Skeletal muscle tissue (tissue), 3 donors: ENCODE measurements at regions not wholly inside any gene's neighbourhood (a gene's known extent, or its start where the extent isn't known, plus 50 kb on each side); places are given as distances from the start of the nearest gene placed in this dataset.

Source experiments
- H3K27ac ChIP-seq: one replicate; pipeline ENCODE4 v1.7.0; 2013; ENCODE audit warnings: mild to moderate bottlenecking, low read depth, low read length, inconsistent platforms
- H3K27me3 ChIP-seq, 3 donors: one replicate each; pipeline ENCODE4 v1.7.0; 2013; ENCODE audit warnings: low read length in 3 of 3; ENCODE audit not compliant: control insufficient read depth in 3 of 3, insufficient read depth in 3 of 3
- H3K36me3 ChIP-seq, 3 donors: one replicate each; pipeline ENCODE4 v1.7.0; 2013; ENCODE audit warnings: low read length in 3 of 3; ENCODE audit not compliant: control insufficient read depth in 3 of 3, insufficient read depth in 3 of 3
- H3K4me1 ChIP-seq, 3 donors: one replicate each; pipeline ENCODE4 v1.7.0; 2013; ENCODE audit warnings: low read length in 3 of 3, mild to moderate bottlenecking in 3 of 3; ENCODE audit not compliant: control insufficient read depth in 3 of 3, insufficient read depth in 3 of 3
- H3K4me3 ChIP-seq, 3 donors: one replicate each; pipeline ENCODE4 v1.7.0; 2013; ENCODE audit warnings: low read length in 3 of 3
- H3K9ac ChIP-seq, 3 donors: one replicate each; pipeline ENCODE4 v1.7.0; 2013; ENCODE audit warnings: low read length in 3 of 3, mild to moderate bottlenecking in 3 of 3, moderate library complexity in 2 of 3, low read depth in 1 of 3
- H3K9me3 ChIP-seq, 3 donors: one replicate each; pipeline ENCODE4 v1.7.0; 2013; ENCODE audit warnings: low read length in 3 of 3; ENCODE audit not compliant: control insufficient read depth in 3 of 3
- donor health status: Osteomylitis.

- Histone ChIP-seq H3K4me3 (no peak overlapping the region), H3K36me3 (no peaks in the 10 kb centered on the region), H3K9ac (no peak overlapping the region)
Observed at GRCh38 chr6:21906826-21907225, 313.3 kb downstream of the SOX4 start.

GRCh38 chr6:21907291-21907690, 313.7 kb downstream of the SOX4 start:
- Histone ChIP-seq H3K27me3 (no peaks in the 10 kb centered on the region), H3K4me3 (no peak overlapping the region), H3K27ac (no peak overlapping the region), H3K9ac (no peak overlapping the region), H3K36me3 (no peaks in the 10 kb centered on the region), H3K4me1 (no peaks in the 10 kb centered on the region), H3K9me3 (no peaks in the 10 kb centered on the region)

More at GRCh38 chr6:21906826-21907225, 313.3 kb downstream of the SOX4 start:
- no peaks in the 10 kb centered on the region for H3K9me3 ChIP-seq
- no peak overlapping the region for H3K27ac ChIP-seq
- H3K4me1 ChIP-seq: no peaks in the 10 kb centered on the region
- H3K27me3 ChIP-seq: no peaks in the 10 kb centered on the region

- no peaks in the 10 kb centered on the region for H3K27me3 ChIP-seq
- no peak overlapping the region for H3K27ac ChIP-seq
Observed at GRCh38 chr6:21908161-21908848, 314.8 kb downstream of the SOX4 start.

GRCh38 chr6:21909321-21909720, 315.8 kb downstream of the SOX4 start:
- no peaks in the 10 kb centered on the region for H3K4me1 ChIP-seq
- H3K9ac ChIP-seq: no peak overlapping the region
- no peaks in the 10 kb centered on the region for H3K36me3 ChIP-seq
- H3K4me3 ChIP-seq: no peak overlapping the region
- H3K9me3 ChIP-seq: no peaks in the 10 kb centered on the region
- no peak overlapping the region for H3K27ac ChIP-seq
- no peaks in the 10 kb centered on the region for H3K27me3 ChIP-seq

More at GRCh38 chr6:21908161-21908848, 314.8 kb downstream of the SOX4 start:
- Histone ChIP-seq H3K4me3 (no peak overlapping the region), H3K36me3 (no peaks in the 10 kb centered on the region), H3K9ac (no peak overlapping the region), H3K9me3 (no peaks in the 10 kb centered on the region), H3K4me1 (no peaks in the 10 kb centered on the region)

GRCh38 chr6:21911208-21911607, 317.7 kb downstream of the SOX4 start:
- Histone ChIP-seq H3K9ac (no peak overlapping the region), H3K9me3 (no peaks in the 10 kb centered on the region), H3K4me3 (no peak overlapping the region), H3K27me3 (no peaks in the 10 kb centered on the region), H3K36me3 (no peaks in the 10 kb centered on the region), H3K4me1 (peaks cover 0 to 4% (median 4%) of the 10 kb centered on the region in 3 donors), H3K27ac (no peak overlapping the region)

- Histone ChIP-seq H3K4me3 (no peak overlapping the region), H3K4me1 (peaks cover 0 to 4% (median 4%) of the 10 kb centered on the region in 3 donors), H3K9me3 (no peaks in the 10 kb centered on the region), H3K9ac (no peak overlapping the region), H3K27me3 (no peaks in the 10 kb centered on the region), H3K27ac (no peak overlapping the region), H3K36me3 (no peaks in the 10 kb centered on the region)
Observed at GRCh38 chr6:21912151-21912832, 318.7 kb downstream of the SOX4 start.

DNA sequence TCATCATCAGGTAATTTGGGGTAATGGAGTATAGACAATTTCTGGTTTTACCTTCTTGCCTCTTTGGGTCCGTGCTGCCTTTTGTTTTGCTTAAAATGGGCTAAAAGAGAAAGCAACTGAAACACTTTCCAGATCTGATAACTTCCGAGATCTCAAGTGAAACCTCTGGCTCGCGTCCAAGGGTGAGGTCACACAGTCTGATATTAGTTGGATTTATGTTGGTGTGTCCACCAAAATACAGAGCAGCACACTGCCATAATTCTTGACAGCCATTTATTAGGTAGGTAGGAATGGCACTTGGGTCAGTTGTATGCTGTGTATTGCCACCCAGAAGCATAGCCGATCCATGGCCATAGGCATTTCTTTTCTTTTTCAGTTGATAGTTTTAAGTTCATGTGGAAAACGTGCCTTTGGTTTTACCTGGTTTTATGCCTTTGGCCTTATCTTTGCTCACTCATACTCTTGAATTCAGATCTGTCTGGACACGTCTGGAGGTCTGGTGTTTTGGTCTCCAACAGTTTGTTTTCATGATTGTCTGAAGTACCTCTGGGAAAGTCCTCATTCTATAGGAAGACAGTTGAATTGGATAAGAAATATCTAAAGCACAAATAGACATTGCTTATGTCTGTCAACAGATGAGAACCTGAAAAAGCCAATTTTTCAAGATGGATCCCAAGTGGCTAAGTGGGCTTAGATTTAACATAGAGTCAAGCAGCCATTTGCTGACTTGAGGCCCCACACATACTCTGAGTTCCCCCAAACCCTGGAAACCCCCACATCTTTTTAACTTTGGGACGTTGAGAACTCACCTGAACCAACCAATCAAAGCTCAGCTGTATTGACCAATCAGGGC, 320.8 kb downstream of the SOX4 start:
- H3K4me1 ChIP-seq: peaks cover 0 to 4% (median 4%) of the 10 kb centered on the region in 3 donors
- H3K4me3 ChIP-seq: no peak overlapping the region
- no peaks in the 10 kb centered on the region for H3K27me3 ChIP-seq
- H3K9me3 ChIP-seq: no peaks in the 10 kb centered on the region
- H3K9ac ChIP-seq: no peak overlapping the region
- H3K36me3 ChIP-seq: no peaks in the 10 kb centered on the region
- no peak overlapping the region for H3K27ac ChIP-seq

DNA sequence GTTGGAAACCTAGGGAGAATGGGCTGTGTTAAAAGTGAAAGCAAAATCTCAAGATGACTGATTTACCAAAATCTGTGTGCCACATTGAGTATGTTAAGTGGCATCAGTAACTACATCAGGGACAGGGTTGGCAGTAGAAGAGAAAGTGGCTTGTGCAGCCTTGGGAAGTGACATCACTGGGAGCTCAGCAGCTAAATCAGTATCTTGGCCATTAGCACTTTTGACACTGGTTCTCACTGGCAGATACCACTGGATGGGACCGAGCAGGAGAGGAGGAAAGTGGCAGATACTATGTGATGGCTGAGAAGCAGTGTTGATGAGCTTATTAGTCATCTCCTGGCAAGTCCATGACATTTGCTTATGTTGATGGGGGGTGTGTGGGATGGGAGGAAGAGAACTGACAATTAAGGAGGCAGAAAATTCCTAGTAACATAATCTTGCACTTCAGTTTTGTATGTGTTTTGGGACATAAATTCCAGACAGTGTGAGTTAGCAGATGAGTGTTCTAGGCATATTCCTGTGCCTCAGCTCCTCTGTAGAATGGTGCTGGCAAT, 322.2 kb downstream of the SOX4 start:
- Histone ChIP-seq H3K36me3 (no peaks in the 10 kb centered on the region), H3K9me3 (no peaks in the 10 kb centered on the region), H3K4me3 (no peak overlapping the region), H3K27me3 (no peaks in the 10 kb centered on the region), H3K4me1 (peaks cover 0 to 4% (median 4%) of the 10 kb centered on the region in 3 donors), H3K9ac (no peak overlapping the region), H3K27ac (no peak overlapping the region)

GRCh38 chr6:21918041-21918440, 324.5 kb downstream of the SOX4 start:
- H3K4me1 ChIP-seq: peaks cover 0 to 4% (median 4%) of the 10 kb centered on the region in 3 donors
- no peak overlapping the region for H3K4me3 ChIP-seq
- no peak overlapping the region for H3K27ac ChIP-seq
- no peak overlapping the region for H3K9ac ChIP-seq
- no peaks in the 10 kb centered on the region for H3K36me3 ChIP-seq
- H3K27me3 ChIP-seq: no peaks in the 10 kb centered on the region
- no peaks in the 10 kb centered on the region for H3K9me3 ChIP-seq
